Stimulated activated CD8-positive, alpha-beta memory T cell treated with anti-CD3 and anti-CD28 coated beads, Interleukin-12 subunit alpha, Interleukin-12 subunit beta, amount 100 ng/mL, for 1 hour (primary cell): ENCODE measurements at regions not wholly inside any gene's neighbourhood (a gene's known extent, or its start where the extent isn't known, plus 50 kb on each side); places are given as distances from the start of the nearest gene placed in this dataset.

Source experiments
- DNase-seq: peaks from one replicate; pipeline ENCODE4 v3.0.0-alpha.2; 2020; ENCODE audit warnings: low read depth

DNA sequence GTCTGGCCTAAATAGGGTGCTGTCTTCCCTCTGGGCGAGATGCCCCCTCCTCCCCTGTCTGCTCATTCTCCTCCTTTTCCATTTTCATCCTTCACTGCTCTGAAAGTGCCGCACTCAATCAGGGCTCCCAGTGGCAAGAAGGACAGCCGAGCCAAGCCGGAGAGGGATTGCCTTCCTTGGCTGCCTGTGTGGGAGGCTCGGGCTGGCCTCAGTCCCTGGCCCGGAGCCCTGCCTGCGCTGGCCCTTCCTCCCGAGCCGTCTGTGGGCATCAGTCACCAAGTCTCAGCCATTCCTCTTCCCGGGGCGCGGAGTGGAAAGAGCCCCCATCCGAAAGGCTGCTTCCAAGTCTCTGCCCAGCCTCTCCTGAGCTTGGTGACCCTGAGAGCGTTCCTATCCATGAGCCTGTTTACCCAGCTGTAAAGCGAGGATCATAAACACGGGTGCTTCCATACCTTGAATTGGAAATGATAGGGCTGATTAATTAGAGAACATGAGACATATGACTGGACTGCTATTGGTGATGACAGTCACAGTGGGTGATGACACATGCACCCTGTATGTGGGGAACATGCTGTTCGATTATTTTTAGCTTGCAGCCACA, 59.1 kb upstream of the TLE3 start:
- DNase-seq: no peak

DNA sequence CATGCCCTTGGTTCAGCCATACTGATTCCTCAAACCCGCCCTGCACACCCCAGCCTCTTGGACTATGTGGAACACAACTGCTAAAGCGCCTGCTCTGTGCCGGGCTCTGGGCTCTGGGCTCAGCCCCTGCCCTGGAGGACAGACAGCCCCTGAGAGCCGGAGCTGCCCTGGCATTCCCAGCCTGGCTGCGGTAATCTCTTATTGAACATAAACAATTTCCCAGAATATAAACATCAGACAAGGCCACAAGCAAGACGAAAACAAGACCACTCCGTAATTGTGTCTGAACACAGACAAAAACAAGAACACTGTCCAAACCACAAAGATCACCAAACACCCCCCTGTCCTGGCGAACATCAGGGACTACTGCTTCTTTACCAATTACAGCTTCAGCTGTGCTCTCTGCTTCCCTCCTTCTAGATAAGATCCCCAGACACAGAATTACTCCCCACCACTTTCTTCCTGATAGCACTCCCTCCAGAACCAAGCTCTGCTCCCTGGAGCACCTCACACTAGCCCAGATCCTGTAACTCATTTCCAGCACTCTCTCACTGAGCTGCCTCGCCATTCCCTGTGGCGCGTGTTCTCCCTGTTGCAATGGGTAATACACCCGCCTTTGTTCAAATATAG, 57.1 kb upstream of the TLE3 start:
- no peak for DNase-seq

DNA sequence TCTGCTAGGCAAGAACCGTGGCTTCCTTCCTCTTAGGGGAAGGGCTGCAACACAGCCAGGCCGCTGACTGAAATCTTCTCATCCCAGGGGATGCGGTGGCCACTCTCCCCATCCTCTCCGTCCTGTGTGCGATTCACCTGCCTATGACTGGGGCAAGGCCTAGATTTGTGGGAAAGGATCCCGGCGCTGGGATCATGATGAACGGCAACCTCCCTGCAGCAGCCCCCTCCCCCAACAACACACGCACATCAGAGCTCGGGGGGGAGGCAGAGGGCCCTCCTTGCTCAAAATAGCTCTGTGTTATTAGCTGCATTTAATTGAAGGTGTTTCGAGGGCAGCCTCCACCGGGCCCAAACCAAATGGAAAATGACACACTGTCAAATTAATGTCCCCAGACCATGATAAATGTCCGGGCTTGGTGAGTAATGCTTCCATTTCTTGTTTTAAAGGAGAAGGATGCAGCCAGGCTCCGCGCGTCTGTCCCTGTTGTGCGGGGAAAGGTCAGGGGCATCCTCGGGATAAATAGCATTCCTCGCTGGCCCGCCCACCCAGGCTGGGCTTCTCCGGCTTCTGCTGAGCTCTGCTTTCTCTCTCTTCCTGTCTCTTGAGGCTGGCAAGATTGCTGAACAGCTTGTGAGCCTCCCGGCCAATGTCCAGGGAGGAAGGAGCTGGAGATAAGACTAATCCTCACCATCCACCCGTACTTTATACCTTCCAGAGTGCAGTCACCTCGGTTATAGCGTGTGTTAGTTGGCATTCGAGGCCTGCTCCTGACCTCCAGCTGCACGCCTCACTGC, 56.4 kb upstream of the TLE3 start:
- DNase-seq: no peak

DNA sequence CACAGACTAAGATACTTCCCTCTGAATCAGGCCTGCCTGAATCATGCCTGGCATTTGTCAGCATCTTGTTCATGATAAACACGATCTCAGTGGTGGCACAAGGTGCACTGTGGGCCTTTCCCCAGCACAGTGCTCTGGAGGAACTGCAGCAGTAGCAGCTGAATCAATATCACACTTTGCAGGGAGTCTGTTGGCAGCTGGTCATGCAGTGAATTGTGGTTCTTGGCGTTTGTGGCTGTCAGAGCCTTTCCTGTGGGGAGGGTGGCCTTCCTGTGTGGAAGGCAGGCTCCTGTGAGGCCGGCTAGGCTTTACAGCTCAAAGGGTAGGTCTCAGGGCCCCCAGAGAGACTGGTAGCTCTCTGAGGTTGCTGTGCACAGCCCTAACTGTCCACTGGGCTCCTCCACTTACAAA, 54.4 kb upstream of the TLE3 start:
- DNase-seq: no peak

DNA sequence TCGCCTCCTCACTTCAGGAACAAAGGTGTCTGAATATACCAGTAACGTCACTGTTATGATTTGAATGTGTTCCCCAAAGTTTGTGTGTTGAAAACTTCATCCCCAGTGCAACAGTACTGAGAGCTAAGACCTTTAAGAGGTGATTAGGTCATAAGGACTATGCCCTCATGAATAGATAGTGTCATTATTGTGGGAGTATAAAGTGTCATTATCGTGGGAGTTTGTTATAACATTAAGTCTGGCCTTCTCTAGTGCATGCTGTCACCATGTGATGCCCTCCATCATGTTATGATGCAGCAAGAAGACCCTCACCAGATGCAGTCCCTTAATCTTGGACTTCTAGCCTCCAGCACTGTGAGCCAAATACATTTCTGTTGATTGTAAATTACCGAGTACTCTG, 53.7 kb upstream of the TLE3 start:
- no peak for DNase-seq

DNA sequence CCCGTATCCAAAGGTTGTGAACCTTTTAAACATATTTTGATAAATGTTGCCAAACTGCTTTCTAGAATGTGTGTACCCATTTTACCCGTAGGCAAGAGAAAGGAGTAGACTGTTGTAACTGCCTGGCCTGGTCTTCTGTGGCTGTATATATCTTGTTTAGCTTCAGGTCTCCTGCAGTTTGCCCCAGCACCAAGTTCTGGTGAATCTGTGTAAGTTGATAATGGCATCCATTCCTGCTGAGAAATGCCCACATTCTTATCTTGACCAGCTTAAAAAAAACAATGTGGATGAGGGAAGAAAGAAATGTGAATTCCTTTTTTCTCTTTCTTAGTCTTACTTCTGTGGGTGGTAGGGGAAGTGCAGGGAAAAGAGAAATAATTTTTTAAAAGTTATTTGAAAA, 53.3 kb upstream of the TLE3 start:
- no peak for DNase-seq

DNA sequence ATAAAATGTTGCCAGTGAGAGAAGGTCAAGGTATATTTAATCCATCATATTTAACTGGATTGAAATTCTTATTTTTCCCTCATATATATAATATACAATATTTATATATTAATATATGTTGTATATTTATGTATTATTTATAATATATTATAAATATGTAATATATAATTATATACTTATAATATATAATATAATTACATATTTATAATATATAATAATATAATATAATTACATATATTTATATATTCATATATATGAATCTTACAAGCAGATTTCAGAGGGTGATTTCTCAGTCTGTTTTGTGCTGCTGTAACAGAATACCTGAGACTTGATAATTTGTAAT, 52.7 kb upstream of the TLE3 start:
- DNase-seq: no peak

DNA sequence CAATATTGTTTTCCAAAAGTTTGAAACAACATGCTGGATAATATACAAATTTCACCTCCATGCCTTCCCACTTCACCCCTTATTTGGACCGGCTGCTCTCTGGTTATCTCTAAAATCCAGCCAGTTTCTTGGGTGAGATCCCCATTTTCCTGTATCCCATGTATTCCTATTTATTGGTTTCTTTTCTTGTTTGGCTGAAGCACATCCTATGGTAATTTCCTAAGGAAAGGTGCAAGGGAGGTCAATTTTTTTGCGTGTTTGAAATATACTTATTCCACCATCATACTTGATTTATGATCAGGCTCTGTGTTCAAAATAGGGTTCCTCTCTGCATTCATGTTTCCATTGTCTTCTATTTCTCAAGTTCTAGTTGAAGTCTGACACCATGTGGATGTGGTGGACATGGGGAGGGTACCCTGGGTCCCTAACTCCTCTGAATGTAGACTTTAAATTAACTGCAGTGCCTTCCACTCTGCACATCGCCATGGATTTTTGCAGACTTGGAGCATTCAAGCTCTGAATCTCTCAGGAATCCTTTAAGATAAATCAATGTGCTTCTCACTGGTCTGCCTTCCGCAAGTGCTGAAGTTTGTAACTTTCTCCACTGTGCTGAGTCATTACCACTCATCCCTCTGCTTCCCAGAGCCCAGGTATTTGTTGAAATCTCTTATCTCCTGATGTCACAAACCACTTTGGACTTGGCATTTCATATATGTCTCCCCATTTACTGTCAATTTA, 52.1 kb upstream of the TLE3 start:
- DNase-seq: no peak

DNA sequence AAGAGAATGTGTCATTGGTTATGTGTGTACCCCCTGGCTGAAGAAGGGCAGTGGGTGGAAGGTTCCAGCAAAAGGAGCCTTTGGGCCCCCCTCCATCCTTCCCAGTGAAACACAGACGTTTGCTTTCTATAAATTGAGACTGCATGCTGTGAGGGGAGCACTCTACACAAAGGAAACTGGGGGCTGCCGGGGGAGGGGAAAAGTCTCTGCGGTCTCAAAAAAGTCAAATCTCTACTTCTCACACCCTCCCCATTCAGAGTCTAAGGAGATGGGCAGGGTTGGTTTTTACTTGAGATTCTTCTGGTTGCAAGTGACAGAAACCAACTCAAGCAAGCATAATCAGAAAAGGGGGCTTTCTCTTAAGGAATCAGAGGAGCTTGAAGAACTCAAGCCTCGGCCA, 50.1 kb upstream of the TLE3 start:
- DNase-seq: no peak
